GM21447 (cell line): ENCODE measurements at regions not wholly inside any gene's neighbourhood (a gene's known extent, or its start where the extent isn't known, plus 50 kb on each side); places are given as distances from the start of the nearest gene placed in this dataset.

Experiments
- ATAC-seq: cut with Tn5 transposase; IDR thresholded peaks from one replicate; pipeline ENCODE4 v1.9.1; 2021; ENCODE audit not compliant: unreplicated experiment

GRCh38 chr2:196479350-196479749 is 160.2 kb upstream of the CCDC150 start:
- ATAC-seq: no peak

GRCh38 chr2:196480653-196481323 is 158.7 kb upstream of the CCDC150 start:
- ATAC-seq: no peak

GRCh38 chr2:196481324-196481697 is 158.2 kb upstream of the CCDC150 start:
- ATAC-seq: no peak

GRCh38 chr2:196482119-196483065 is 157.1 kb upstream of the CCDC150 start:
- ATAC-seq: no peak

- ATAC-seq: no peak
Observed at GRCh38 chr2:196486146-196486545, 153.4 kb upstream of the CCDC150 start.

GRCh38 chr2:196487417-196487816 is 152.1 kb upstream of the CCDC150 start:
- ATAC-seq: no peak

GRCh38 chr2:196489371-196489770 is 150.1 kb upstream of the CCDC150 start:
- no peak for ATAC-seq

- ATAC-seq: no peak
Observed at GRCh38 chr2:196492946-196493345, 146.6 kb upstream of the CCDC150 start.

GRCh38 chr2:196498962-196499361 is 140.6 kb upstream of the CCDC150 start:
- ATAC-seq: no peak

- no peak for ATAC-seq
Observed at GRCh38 chr2:196499686-196500085, 139.8 kb upstream of the CCDC150 start.

GRCh38 chr2:196500686-196501431 is 138.7 kb upstream of the CCDC150 start:
- ATAC-seq: no peak

- ATAC-seq: no peak
Observed at GRCh38 chr2:196501836-196502235, 137.7 kb upstream of the CCDC150 start.

- no peak for ATAC-seq
Observed at GRCh38 chr2:196502386-196502785, 137.1 kb upstream of the CCDC150 start.

GRCh38 chr2:196503398-196503797 is 136.1 kb upstream of the CCDC150 start:
- ATAC-seq: no peak

GRCh38 chr2:196504788-196505187 is 134.7 kb upstream of the CCDC150 start:
- ATAC-seq: no peak

- no peak for ATAC-seq
Observed at GRCh38 chr2:196510246-196510645, 129.3 kb upstream of the CCDC150 start.

GRCh38 chr2:196511258-196512168 is 128.0 kb upstream of the CCDC150 start:
- ATAC-seq: no peak

GRCh38 chr2:196513796-196514526 is 125.6 kb upstream of the CCDC150 start:
- ATAC-seq: no peak

GRCh38 chr2:196514641-196515040 is 124.9 kb upstream of the CCDC150 start:
- no peak for ATAC-seq

GRCh38 chr2:196515051-196515450 is 124.5 kb upstream of the CCDC150 start:
- ATAC-seq: no peak
